Naive B cell (primary cell): ENCODE measurements at regions not wholly inside any gene's neighbourhood (a gene's known extent, or its start where the extent isn't known, plus 50 kb on each side); places are given as distances from the start of the nearest gene placed in this dataset.

ENCODE experiments used
- ATAC-seq, 2 donors: fragments of 150-1000 bp; cut with Tn5 transposase; 2 replicates each; pipeline ENCODE4 v1.10.0; 2021; ENCODE audit warnings: low read depth in 2 of 2, mild to moderate bottlenecking in 2 of 2, moderate library complexity in 2 of 2
- DNase-seq: peaks from one replicate; pipeline ENCODE4 v3.0.0; 2022
- H3K27ac Mint-ChIP-seq, 6 donors: one replicate each; pipeline ENCODE4 v1.8.0; 2020 to 2022; ENCODE audit warnings: mild to moderate bottlenecking in 6 of 6, mixed read lengths in 6 of 6, moderate library complexity in 5 of 6, inconsistent platforms in 2 of 6
- H3K27me3 Mint-ChIP-seq, 3 donors: one replicate each; pipeline ENCODE4 v1.8.0; 2021 to 2022; ENCODE audit warnings: mixed read lengths in 3 of 3, mild to moderate bottlenecking in 1 of 3
- H3K36me3 Mint-ChIP-seq, 2 donors: one replicate each; pipeline ENCODE4 v1.8.0; 2020 to 2022; ENCODE audit warnings: mixed read lengths in 2 of 2, inconsistent platforms in 1 of 2, mild to moderate bottlenecking in 1 of 2
- H3K4me1 Mint-ChIP-seq, 3 donors: one replicate each; pipeline ENCODE4 v1.8.0; 2020 to 2022; ENCODE audit warnings: mixed read lengths in 3 of 3, inconsistent platforms in 1 of 3, mild to moderate bottlenecking in 1 of 3, moderate library complexity in 1 of 3
- H3K4me3 Mint-ChIP-seq, 8 donors: one replicate each; pipeline ENCODE4 v1.8.0; 2020 to 2022; ENCODE audit warnings: mild to moderate bottlenecking in 8 of 8, mixed read lengths in 8 of 8, moderate library complexity in 8 of 8, inconsistent platforms in 2 of 8
- H3K9me3 Mint-ChIP-seq, 7 donors: one replicate each; pipeline ENCODE4 v1.8.0; 2020 to 2022; ENCODE audit warnings: mixed read lengths in 7 of 7, mild to moderate bottlenecking in 5 of 7, inconsistent platforms in 2 of 7, moderate library complexity in 1 of 7

DNA sequence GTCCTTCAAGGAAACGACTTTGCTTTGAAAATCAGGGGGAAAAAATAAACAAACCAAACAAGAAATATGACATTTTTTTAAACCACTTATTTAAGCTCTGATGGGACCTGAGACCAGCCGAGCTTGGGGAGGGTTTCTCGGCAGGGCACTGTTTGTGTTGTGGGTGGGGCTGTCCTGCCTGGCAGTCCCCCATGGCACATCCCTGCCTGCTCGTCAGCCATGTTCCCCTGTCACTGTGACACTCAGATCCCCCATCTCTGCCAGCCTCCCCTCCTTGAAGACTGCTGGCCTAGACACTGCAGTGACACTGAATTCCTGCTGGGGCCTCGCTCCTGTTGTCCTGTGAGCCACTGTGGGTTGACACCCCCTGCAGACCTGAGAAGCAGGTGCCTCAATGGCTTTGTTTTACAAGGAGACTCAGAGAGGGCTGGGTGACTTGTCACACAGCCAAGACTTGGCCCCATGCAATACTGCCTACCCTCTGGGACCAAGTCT, 95.1 kb upstream of the PTPN1 start:
- ATAC-seq (no peak), DNase-seq (no peak)
- Mint-ChIP-seq H3K27me3 (peaks cover 23 to 50% (median 43%) of the 10 kb centered on the region in 3 donors), H3K4me3 (no peak overlapping the region), H3K9me3 (peaks cover 0 to 12% (median 10%) of the 10 kb centered on the region in 7 donors), H3K36me3 (no peaks in the 10 kb centered on the region), H3K4me1 (no peaks in the 10 kb centered on the region), H3K27ac (peak overlapping the region in 1 of 6 donors; percentile 60)

DNA sequence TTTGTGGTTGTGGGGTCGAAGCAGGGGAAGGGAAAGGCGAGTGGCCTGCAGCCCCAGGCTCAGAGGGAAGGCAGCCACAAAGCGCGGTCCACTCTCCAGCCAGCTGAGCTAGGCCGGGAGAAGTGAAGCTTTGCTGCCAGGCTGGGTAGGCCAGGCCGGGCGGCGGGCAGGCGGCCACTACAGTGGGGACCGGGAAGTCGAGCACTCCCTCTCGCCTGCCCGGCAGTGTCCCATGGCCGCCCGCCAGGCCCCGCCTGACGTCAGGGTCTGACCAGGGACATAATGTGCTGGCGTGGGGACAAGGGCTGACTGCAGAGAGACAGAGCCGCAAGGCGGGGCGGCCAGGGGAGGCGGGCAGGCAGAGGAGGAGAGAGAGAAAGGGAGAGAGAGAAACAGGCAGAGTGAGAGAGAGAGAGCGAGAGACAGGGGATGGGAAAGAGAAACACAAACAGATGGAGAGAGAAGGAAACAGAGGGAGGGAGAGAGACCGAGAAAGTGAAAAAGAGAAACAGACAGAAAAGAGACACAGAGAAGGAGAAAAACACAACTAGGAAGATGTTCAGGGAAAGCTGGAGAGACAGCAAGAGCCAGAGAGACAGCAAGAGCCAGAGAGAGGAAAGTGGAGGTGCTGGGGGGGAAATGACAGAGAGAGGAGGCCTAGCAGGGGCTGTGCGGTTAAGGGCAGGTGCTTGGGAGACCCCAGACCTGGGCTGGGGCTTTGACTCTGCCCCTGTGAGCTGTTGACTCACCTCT, 94.5 kb upstream of the PTPN1 start:
- DNase-seq (no peak), ATAC-seq (no peak)
- Mint-ChIP-seq H3K4me3 (no peak overlapping the region), H3K27me3 (peaks cover 23 to 46% (median 43%) of the 10 kb centered on the region in 3 donors), H3K4me1 (no peaks in the 10 kb centered on the region), H3K9me3 (peaks cover 0 to 12% (median 10%) of the 10 kb centered on the region in 7 donors), H3K36me3 (no peaks in the 10 kb centered on the region), H3K27ac (no peak overlapping the region)

DNA sequence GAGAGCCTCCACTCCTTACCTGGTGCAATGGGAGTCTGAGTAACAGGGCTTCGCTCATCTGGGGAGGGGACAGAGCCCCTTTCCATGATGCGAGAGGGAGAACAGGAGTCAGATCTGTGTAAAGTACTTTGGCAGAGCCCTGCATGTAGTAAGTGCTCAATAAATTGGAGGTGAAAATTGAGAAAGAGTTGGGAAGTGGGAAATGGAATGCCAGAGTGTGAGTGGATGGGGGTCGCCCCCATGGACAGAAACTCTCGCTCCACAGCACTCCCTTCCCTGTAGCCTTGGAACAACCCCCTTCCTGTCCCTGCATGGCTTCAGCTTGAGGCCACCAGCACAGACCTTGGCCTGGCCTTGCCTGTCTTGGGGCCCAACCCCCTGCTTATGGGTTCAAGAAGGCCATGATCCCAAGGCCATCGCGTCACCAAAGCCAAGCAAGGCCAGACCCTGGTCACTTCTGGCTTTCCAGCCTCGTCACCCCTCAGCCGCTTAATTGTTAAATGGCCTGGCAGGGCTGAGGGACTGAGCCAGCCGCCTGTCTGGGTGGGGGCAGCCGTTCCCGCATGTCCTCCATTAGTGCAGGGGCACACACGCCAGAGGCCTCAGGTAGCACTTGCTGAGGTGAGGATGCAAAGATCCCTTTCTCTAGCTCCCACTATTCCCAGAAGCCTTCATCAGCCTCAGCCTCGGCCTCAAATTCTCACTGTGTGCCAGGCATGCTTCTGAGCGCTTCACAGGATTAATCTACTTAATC, 93.7 kb upstream of the PTPN1 start:
- H3K27me3 Mint-ChIP-seq: peaks cover 22 to 46% (median 43%) of the 10 kb centered on the region in 3 donors
- no peak for ATAC-seq
- no peak overlapping the region for H3K27ac Mint-ChIP-seq
- no peaks in the 10 kb centered on the region for H3K4me1 Mint-ChIP-seq
- no peak overlapping the region for H3K4me3 Mint-ChIP-seq
- H3K9me3 Mint-ChIP-seq: peaks cover 0 to 13% (median 11%) of the 10 kb centered on the region in 7 donors
- no peak for DNase-seq
- H3K36me3 Mint-ChIP-seq: no peaks in the 10 kb centered on the region

DNA sequence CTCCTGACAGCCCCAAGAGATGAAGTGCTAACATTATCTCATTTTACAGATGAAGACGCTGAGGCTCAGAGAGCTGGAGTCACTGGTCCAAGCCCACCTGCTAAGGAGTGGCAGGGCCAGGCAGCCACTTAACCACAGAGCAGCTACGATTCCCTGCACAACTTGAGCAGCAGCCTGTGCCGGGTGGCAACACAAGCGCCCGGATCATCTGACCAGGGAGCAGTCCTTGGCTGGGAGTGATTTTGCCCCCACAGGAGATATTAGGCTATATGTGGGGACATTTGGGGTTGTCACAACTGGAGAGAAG, 93.2 kb upstream of the PTPN1 start:
- DNase-seq: no peak
- H3K4me1 Mint-ChIP-seq: no peaks in the 10 kb centered on the region
- H3K9me3 Mint-ChIP-seq: peaks cover 0 to 16% (median 12%) of the 10 kb centered on the region in 7 donors
- H3K4me3 Mint-ChIP-seq: no peak overlapping the region
- ATAC-seq: no peak
- no peak overlapping the region for H3K27ac Mint-ChIP-seq
- no peaks in the 10 kb centered on the region for H3K36me3 Mint-ChIP-seq
- H3K27me3 Mint-ChIP-seq: peaks cover 17 to 40% (median 38%) of the 10 kb centered on the region in 3 donors

DNA sequence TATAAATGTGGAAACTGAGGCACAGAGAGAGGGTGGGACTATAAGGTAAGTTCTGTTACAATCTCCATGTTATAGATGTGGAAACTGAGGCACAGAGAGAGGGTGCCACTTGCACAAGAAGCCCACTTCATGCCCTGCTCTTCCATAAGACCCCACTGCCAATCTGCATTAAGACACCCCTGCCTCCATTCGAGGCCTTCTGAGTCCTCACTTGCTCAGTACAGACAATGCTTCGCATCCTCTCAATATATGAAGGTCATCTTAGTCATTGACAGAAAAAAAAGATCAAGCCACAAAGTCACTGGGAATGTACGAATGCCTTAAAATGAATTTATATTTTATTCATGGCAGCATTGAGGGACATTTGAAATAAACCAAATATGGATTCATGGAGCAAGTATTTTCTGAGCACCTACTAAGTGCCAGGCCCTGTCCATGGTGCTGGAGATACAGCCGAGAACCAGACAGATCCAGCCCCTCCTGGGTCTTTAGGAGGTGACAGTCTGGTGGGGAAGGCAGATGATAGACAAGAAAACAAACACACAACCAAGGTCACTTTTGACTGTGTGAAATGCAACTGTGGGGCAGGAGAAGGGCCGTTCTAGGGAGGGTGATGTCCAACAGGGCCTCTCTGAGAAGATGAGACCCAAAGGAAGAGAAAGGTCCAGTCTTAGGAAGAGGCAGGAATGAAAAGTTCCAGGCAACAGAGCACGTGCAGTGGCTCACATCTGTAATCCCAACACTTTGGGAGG, 92.5 kb upstream of the PTPN1 start:
- Mint-ChIP-seq H3K4me1 (no peaks in the 10 kb centered on the region), H3K9me3 (peaks cover 0 to 22% (median 13%) of the 10 kb centered on the region in 7 donors), H3K27me3 (peaks cover 16 to 42% (median 41%) of the 10 kb centered on the region in 3 donors), H3K4me3 (no peak overlapping the region), H3K27ac (no peak overlapping the region), H3K36me3 (no peaks in the 10 kb centered on the region)
- DNase-seq (no peak), ATAC-seq (no peak)

DNA sequence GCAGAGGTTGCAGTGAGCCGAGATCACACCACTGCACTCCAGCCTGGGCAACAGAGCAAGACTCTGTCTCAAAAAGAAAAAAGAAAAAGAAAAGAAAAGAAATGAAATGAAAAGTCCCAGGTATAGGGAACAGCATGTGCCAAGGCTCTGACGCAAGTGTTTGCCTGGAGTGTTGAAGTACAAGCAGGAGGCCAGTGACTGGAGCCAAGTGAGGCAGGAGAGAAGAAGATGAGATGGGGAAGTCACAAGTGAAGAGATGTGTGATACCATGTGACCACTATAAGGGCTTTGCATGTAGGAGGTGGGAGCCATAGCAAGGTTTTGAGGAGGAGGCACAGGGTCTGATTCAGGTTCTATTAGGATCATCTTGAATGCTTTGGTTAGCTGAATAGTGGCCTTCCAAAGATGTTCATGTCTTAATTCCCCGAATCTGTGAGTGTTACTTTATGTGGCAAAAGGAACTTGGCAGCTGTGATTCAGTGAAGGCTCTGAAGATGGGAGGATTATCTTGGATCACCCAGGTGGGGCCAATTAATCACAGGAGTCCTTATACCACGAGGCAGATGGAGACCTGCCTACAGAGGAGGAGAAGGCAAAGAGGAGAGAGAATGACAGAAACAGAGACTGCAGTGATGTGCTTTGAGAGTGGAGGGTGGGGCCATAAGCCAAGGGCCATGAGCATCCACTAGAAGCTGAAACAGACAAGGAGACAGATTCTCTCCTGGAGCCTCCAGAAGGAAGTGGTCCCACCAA, 91.1 kb upstream of the PTPN1 start:
- DNase-seq (no peak), ATAC-seq (no peak)
- H3K4me1 Mint-ChIP-seq: no peaks in the 10 kb centered on the region
- H3K4me3 Mint-ChIP-seq: no peak overlapping the region
- peaks cover 0 to 19% (median 7%) of the 10 kb centered on the region in 7 donors for H3K9me3 Mint-ChIP-seq
- peaks cover 16 to 44% (median 41%) of the 10 kb centered on the region in 3 donors for H3K27me3 Mint-ChIP-seq
- peak overlapping the region in 1 of 6 donors; percentile 65 for H3K27ac Mint-ChIP-seq
- no peaks in the 10 kb centered on the region for H3K36me3 Mint-ChIP-seq

DNA sequence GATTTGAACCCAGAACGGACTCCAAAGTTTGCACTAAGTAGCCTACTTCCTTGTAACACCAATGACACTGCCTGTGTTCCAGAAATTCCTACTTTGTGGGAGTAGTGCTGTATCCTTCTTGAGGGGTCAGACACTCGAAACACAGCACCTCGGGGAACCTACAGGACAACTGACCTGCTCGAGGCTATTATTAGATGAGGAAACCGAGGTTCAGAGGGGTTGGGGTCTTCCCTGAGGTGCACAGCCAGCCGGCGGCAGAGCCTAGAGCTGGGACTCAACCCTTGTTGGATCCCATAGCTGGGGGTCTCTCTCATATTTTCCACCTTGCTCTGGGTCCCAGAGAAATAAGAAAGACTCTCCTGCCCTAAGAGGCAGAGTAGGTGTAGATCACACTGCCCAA, 89.8 kb upstream of the PTPN1 start:
- H3K4me3 Mint-ChIP-seq: no peak overlapping the region
- peaks cover 20 to 42% (median 41%) of the 10 kb centered on the region in 3 donors for H3K27me3 Mint-ChIP-seq
- no peak for DNase-seq
- no peak overlapping the region for H3K27ac Mint-ChIP-seq
- no peaks in the 10 kb centered on the region for H3K36me3 Mint-ChIP-seq
- no peak for ATAC-seq
- H3K9me3 Mint-ChIP-seq: peaks cover 0 to 19% (median 6%) of the 10 kb centered on the region in 7 donors
- H3K4me1 Mint-ChIP-seq: no peaks in the 10 kb centered on the region

DNA sequence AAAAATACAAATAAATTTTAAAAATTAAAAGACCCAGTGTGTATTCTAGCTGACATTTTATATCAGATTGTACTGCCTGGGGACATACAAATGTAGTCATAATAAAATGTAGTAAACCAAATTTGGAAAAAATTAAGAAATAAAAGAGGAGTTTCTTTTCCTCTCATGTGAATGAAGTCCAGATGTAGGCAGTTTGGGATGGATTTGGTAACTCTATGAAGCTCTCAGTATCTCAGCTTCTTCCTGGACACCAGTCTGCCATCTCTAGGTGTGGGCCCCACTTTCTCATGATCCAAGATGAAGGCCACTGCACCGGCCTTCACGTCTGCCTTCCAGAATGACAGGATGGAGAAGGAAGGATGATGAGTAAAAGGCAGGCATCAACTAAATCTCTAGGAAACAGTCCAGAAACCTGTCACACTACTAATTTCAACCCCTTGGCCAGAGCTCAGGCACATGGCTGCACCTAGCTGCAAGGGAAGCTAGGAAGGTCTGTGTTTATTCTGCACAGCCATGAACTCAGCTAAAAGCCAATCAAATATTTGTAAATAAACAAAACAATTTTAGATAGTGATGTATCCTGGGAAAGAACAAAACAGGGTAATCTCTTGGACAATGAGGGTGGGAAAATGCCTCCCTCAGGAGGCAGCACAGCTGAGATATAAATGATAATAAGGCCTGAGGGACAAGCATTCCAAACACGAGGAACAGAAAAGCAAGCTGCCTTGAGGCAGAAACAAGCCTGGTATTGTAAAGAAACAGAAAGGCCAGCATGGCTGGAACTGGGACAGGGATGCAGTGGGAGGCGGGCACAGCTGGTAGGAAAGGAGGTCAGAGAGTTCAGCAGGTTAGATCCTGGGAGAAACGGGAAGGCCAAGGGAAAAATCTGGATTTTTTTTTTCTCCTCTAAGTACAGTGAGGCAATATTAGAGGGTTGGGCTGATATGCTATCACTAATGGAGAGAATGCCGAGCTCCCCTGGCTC, 88.5 kb upstream of the PTPN1 start:
- ATAC-seq (no peak), DNase-seq (no peak)
- H3K27me3 Mint-ChIP-seq: peaks cover 15 to 33% (median 31%) of the 10 kb centered on the region in 3 donors
- H3K4me3 Mint-ChIP-seq: no peak overlapping the region
- peaks cover 0 to 19% (median 6%) of the 10 kb centered on the region in 7 donors for H3K9me3 Mint-ChIP-seq
- no peak overlapping the region for H3K27ac Mint-ChIP-seq
- no peaks in the 10 kb centered on the region for H3K4me1 Mint-ChIP-seq
- no peaks in the 10 kb centered on the region for H3K36me3 Mint-ChIP-seq

DNA sequence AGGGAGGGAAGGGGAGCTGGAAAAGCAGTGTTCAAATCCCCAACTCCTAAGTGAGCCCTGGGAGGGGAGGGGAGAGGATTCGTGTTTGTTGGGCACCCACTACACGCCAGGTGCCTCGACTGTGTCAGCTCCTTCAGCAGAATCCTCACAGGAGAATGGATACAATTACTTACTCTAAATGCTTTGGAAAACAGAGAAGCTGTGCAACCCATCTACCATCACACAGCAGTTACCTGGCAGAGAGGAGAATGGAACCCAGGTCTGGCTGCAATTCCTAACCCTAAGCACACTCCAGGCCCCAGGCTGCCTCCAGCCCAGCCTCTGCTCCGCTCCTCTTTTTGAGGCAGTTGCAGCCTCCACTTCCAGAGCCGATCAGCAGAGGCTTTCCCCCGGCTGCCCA, 86.4 kb upstream of the PTPN1 start:
- Mint-ChIP-seq H3K9me3 (peaks cover 0 to 15% (median 5%) of the 10 kb centered on the region in 7 donors), H3K27ac (no peak overlapping the region), H3K36me3 (no peaks in the 10 kb centered on the region), H3K4me1 (no peaks in the 10 kb centered on the region), H3K27me3 (peaks cover 21 to 31% (median 29%) of the 10 kb centered on the region in 3 donors), H3K4me3 (no peak overlapping the region)
- ATAC-seq: no peak
- no peak for DNase-seq

DNA sequence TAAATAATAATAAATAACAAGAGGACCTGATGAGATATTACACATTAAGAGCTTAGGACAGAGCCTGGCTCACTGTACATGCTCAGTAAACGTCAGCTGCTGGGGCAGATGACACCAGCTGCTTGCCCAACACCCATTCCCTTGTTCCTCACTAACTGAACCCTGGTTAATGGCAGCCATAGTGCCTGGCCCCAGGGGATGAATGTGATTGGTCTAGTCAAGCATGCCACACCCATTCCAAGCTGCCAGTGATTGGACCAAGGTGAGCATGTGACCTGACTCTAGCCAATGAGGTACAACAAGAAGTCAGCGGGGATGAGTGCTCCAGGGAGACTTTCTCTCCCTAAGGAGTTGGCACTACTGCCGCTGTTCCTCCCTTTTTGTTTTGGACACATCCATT, 85.1 kb upstream of the PTPN1 start:
- ATAC-seq: no peak
- Mint-ChIP-seq H3K27me3 (peaks cover 16 to 21% (median 17%) of the 10 kb centered on the region in 3 donors), H3K27ac (no peak overlapping the region), H3K36me3 (no peaks in the 10 kb centered on the region), H3K4me3 (no peak overlapping the region), H3K9me3 (peaks cover 0 to 12% (median 2%) of the 10 kb centered on the region in 7 donors), H3K4me1 (no peaks in the 10 kb centered on the region)
- DNase-seq: no peak

DNA sequence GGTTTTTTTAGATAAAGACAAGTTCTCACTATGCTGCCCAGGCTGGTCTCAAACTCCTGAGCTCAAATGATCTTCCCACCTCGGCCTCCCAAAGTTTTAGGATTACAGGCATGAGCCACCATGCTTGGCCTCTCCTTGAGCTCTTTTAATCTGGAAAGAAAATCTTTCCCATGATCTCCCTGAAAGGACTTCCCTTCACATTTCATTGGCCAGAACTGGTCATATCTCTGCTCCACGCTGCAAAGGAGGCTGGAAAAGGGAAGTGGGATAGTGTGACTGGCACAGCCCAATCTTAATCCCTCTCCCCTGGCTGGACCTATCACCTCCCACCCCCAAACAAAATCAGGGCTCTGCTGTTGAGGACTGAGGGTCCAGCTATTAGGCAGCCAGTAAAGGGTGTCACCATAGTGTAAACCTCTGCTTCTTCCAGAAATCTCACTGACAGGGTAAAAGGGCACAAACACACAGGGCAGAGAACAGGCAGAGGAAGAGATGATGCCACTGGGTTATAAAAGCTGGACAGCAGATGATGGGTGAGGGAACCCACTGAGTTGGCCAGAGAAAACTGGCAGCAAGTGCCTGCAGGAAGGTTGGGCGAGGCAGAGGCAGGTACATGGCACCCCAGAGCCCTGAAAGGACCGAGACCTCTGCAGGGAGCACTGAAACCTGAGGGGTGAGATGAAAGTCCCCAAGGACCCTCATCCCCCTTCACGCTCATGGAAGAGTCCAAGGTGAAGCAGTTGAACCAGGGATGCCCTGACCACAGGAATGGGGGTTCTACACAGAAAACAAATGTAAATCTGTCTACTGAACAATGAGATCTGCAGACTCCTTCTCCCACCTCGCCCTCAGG, 83.1 kb upstream of the PTPN1 start:
- Mint-ChIP-seq H3K36me3 (no peaks in the 10 kb centered on the region), H3K27me3 (peaks cover 19 to 33% (median 32%) of the 10 kb centered on the region in 3 donors), H3K4me3 (peak overlapping the region in 1 of 8 donors; percentile 29), H3K4me1 (no peaks in the 10 kb centered on the region), H3K27ac (peak overlapping the region in 1 of 6 donors; percentile 10), H3K9me3 (peaks cover 0 to 6% (median 0%) of the 10 kb centered on the region in 7 donors)
- ATAC-seq: no peak
- DNase-seq: no peak
